Left cardiac atrium (tissue), 4 donors: ENCODE measurements at regions not wholly inside any gene's neighbourhood (a gene's known extent, or its start where the extent isn't known, plus 50 kb on each side); places are given as distances from the start of the nearest gene placed in this dataset.

Experiments used
- ATAC-seq, 2 donors: fragments of 200-7000 bp; cut with Tn5 transposase; one replicate each; pipeline ENCODE4 v1.9.1; 2020; ENCODE audit warnings: mild to moderate bottlenecking in 2 of 2, moderate library complexity in 2 of 2
- DNase-seq: peaks from one replicate; pipeline ENCODE4 v3.0.0-alpha.2; 2020
- intact Hi-C, 2 donors: fragments of 100-400 bp; cut with DNase I; formaldehyde crosslinking; loops; one replicate each; pipeline versions ENCODE4 v1.14.1 to v1.15.1; 2022 to 2023
- donor health status: DM: no; HTN: yes; CAD: no.
- donor health status: DM: no; HTN: yes; CAD: no; lungs with severe emphysema.
- donor health status: DM: yes; HTN: yes; CAD: no.
- donor health status: Dilated cardiomyopathy.

GRCh38 chr13:39100996-39101738 lies 62.9 kb downstream of the NHLRC3 start:
- ATAC-seq: no peak
- intact Hi-C loops: no loop called here
- no peak for DNase-seq

- ATAC-seq (no peak), DNase-seq (no peak)
- intact Hi-C loops: no loop called here
These were observed 64.8 kb downstream of the NHLRC3 start for GRCh38 chr13:39102981-39103490.

- DNase-seq (no peak), ATAC-seq (no peak)
- intact Hi-C loops: no loop called here
These were observed 66.9 kb downstream of the NHLRC3 start for GRCh38 chr13:39105110-39105509.

GRCh38 chr13:39106216-39107005 lies 68.2 kb downstream of the NHLRC3 start:
- DNase-seq: no peak
- no peak for ATAC-seq
- intact Hi-C loops: no loop called here

- ATAC-seq (no peak), DNase-seq (no peak)
- intact Hi-C loops: no loop called here
These were observed 69.3 kb downstream of the NHLRC3 start for GRCh38 chr13:39107561-39107960.

- intact Hi-C loops: no loop called here
- no peak for ATAC-seq
- no peak for DNase-seq
These were observed 70.5 kb downstream of the NHLRC3 start for GRCh38 chr13:39108783-39109182.

GRCh38 chr13:39110518-39111097 lies 72.4 kb downstream of the NHLRC3 start:
- intact Hi-C loops: no loop called here
- ATAC-seq: peak; percentile 44 to 48
- no peak for DNase-seq

GRCh38 chr13:39111145-39111544 lies 72.9 kb downstream of the NHLRC3 start:
- intact Hi-C loops: no loop called here
- peak; percentile 71 to 89 for ATAC-seq
- DNase-seq: no peak

- ATAC-seq: no peak
- intact Hi-C loops: no loop called here
- no peak for DNase-seq
These were observed 81.2 kb downstream of the NHLRC3 start for GRCh38 chr13:39119422-39119821.

GRCh38 chr13:39123578-39123977 lies 85.3 kb downstream of the NHLRC3 start:
- intact Hi-C loops: no loop called here
- DNase-seq (no peak), ATAC-seq (no peak)

- intact Hi-C loops: no loop called here
- no peak for ATAC-seq
- no peak for DNase-seq
These were observed 91.0 kb downstream of the NHLRC3 start for GRCh38 chr13:39129213-39129612.

GRCh38 chr13:39130301-39130700 lies 92.0 kb downstream of the NHLRC3 start:
- DNase-seq (no peak), ATAC-seq (no peak)
- intact Hi-C loops: loop anchor here in 1 of 2 donors (10.0 kb wide), 1 partner anchor 484 kb away; no protein-coding TSS in a partner anchor

GRCh38 chr13:39132286-39133230 lies 94.3 kb downstream of the NHLRC3 start:
- DNase-seq (no peak), ATAC-seq (no peak)
- intact Hi-C loops: loop anchor here in 1 of 2 donors (10.0 kb wide), 1 partner anchor 482 kb away; no protein-coding TSS in a partner anchor

- intact Hi-C loops: loop anchor here in 1 of 2 donors (10.0 kb wide), 1 partner anchor 481 kb away; no protein-coding TSS in a partner anchor
- no peak for ATAC-seq
- DNase-seq: no peak
These were observed 95.5 kb downstream of the NHLRC3 start for GRCh38 chr13:39133781-39134180.

- intact Hi-C loops: loop anchor here in 1 of 2 donors (10.0 kb wide), 1 partner anchor 480 kb away; no protein-coding TSS in a partner anchor
- DNase-seq: no peak
- no peak for ATAC-seq
These were observed 96.3 kb downstream of the NHLRC3 start for GRCh38 chr13:39134574-39134973.

GRCh38 chr13:39144391-39144790 lies 106.1 kb downstream of the NHLRC3 start:
- intact Hi-C loops: no loop called here
- DNase-seq (no peak), ATAC-seq (no peak)

GRCh38 chr13:39144941-39145533 lies 106.8 kb downstream of the NHLRC3 start:
- intact Hi-C loops: loop anchor here in 1 of 2 donors (1.0 to 5.0 kb wide), 3 partner anchors 117 to 467 kb away; no protein-coding TSS in a partner anchor
- ATAC-seq (peak; percentile 71 to 79), DNase-seq (peak; percentile 46)

- intact Hi-C loops: loop anchor here in 1 of 2 donors (5.0 kb wide), 2 partner anchors 269 to 464 kb away; no protein-coding TSS in a partner anchor
- ATAC-seq (peak; percentile 40 to 58), DNase-seq (no peak)
These were observed 110.3 kb downstream of the NHLRC3 start for GRCh38 chr13:39148513-39148961.
